ENCODE measurements at regions not wholly inside any gene's neighbourhood (a gene's known extent, or its start where the extent isn't known, plus 50 kb on each side); places are given as distances from the start of the nearest gene placed in this dataset.

DNA sequence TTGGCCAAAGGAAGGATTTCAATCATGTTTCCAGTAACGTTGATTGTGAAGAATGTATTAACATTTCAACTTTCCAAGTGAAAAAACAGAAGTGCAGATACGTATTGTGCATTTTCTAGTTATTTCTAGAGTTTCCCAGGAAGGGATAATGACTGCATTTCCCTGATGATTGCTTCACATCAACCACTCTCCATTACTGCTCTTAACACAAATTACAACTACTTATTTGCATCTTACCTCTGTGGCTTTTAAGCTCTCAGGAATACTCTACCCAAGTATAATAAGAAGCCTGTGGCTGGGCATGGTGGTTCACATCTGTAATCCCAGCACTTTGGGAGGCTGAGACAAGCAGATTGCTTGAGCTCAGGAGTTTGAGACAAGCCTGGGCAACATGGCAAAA lies 582.5 kb downstream of the ZNF385D start:
- no peaks in the 10 kb centered on the region for H4K20me1 ChIP-seq (ENCODE audit: insufficient read depth)
- ChIA-PET RAD21 (ENCODE audit: low non-redundant PET in 1 of 2, low total read pairs in 2 of 2, uncharacterized antibody in 2 of 2, unreplicated experiment in 2 of 2) (no interaction called here), POLR2A (no interaction called here), CTCF (no interaction called here)
- no peak overlapping the region for H3K4me3 ChIP-seq (replicated peaks in 1 of 2; ENCODE audit: low read depth in 1 of 2, low read length in 2 of 2)
- no peaks in the 10 kb centered on the region for H3K4me1 ChIP-seq (ENCODE audit: control insufficient read depth in 1 of 2, insufficient read depth in 2 of 2, low read length in 2 of 2)
- intact Hi-C loops (cut with micrococcal nuclease), result no loop called here
- H3K9me3 ChIP-seq (ENCODE audit: control insufficient read depth in 1 of 2, insufficient read depth in 1 of 2, low read depth in 1 of 2, low read length in 2 of 2), result peaks cover 3 to 16% of the 10 kb centered on the region in 2 experiments; a peak in 2 of 4 replicates
- DNase-seq (ENCODE audit: low read depth, low spot score) (no peak), ATAC-seq (no peak)
- H3K79me2 ChIP-seq (ENCODE audit: insufficient read depth, low read length), result no peaks in the 10 kb centered on the region
- no peak overlapping the region for H3K27ac ChIP-seq (ENCODE audit: low read depth, low read length)
- no TSS peak for BruUV-seq (replicated peaks)
- H3K27me3 ChIP-seq (ENCODE audit: insufficient read depth, low read length), result no peaks in the 10 kb centered on the region
- H2AFZ ChIP-seq (ENCODE audit: low read depth, low read length, poor library complexity, severe bottlenecking), result no peak overlapping the region
- no peak overlapping the region for H3K9ac ChIP-seq (ENCODE audit: low read length)
- no peak for TF ChIP-seq TCF7L2 (IDR thresholded peaks at IDR 0.05; ENCODE audit: borderline replicate concordance, extremely low read depth, insufficient read depth, insufficient read length)
- TF ChIP-seq ZFX (IDR thresholded peaks at IDR 0.05), result no peak
- TF ChIP-seq, protein P1, sequence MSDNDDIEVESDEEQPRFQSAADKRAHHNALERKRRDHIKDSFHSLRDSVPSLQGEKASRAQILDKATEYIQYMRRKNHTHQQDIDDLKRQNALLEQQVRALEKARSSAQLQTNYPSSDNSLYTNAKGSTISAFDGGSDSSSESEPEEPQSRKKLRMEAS (IDR thresholded peaks at IDR 0.05), result no peak
- TF ChIP-seq, protein P2, sequence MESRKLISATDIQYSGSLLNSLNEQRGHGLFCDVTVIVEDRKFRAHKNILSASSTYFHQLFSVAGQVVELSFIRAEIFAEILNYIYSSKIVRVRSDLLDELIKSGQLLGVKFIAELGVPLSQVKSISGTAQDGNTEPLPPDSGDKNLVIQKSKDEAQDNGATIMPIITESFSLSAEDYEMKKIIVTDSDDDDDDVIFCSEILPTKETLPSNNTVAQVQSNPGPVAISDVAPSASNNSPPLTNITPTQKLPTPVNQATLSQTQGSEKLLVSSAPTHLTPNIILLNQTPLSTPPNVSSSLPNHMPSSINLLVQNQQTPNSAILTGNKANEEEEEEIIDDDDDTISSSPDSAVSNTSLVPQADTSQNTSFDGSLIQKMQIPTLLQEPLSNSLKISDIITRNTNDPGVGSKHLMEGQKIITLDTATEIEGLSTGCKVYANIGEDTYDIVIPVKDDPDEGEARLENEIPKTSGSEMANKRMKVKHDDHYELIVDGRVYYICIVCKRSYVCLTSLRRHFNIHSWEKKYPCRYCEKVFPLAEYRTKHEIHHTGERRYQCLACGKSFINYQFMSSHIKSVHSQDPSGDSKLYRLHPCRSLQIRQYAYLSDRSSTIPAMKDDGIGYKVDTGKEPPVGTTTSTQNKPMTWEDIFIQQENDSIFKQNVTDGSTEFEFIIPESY (IDR thresholded peaks at IDR 0.05; ENCODE audit: extremely low read depth, insufficient replicate concordance, low read length), result no peak
- TF ChIP-seq POLR2AphosphoS5 (IDR thresholded peaks at IDR 0.05; ENCODE audit: low read depth, low read length), result no peak
- no peak for TF ChIP-seq RAD21 (IDR thresholded peaks at IDR 0.05; ENCODE audit: low read depth)
- no peak for TF ChIP-seq SP1 (IDR thresholded peaks at IDR 0.05; ENCODE audit: low read depth)
- TF ChIP-seq CEBPB (IDR thresholded peaks at IDR 0.05; ENCODE audit: low read depth), result no peak
- no peak for TF ChIP-seq SIN3A (IDR thresholded peaks at IDR 0.05; ENCODE audit: low read depth)
- H3K9me2 ChIP-seq (ENCODE audit: insufficient read depth), result no peaks in the 10 kb centered on the region
- H3K4me2 ChIP-seq (ENCODE audit: low read length), result no peak overlapping the region
- H3K36me3 ChIP-seq (ENCODE audit: control insufficient read depth in 1 of 2, insufficient read depth in 2 of 2, low read length in 2 of 2), result no peaks in the 10 kb centered on the region

DNA sequence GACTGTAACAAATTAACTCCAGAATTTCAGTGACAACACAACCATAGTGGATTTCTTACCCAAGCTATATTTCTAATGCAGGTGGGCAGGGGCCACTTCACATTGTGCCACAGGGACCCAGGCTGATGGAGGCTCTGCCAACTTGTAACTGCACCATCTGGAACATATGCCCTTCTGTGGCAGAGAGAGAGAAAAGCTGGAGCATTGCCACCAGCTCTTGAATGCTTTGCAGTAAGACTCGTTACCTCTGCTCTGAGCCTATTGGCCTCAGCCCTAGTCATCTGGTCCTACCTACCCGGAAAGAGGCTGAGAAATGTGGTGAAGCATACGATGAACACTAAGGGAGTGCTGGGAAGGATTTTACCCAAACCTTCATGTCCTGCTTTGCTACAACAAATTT lies 587.1 kb downstream of the ZNF385D start:
- ChIA-PET CTCF (no interaction called here), RAD21 (ENCODE audit: low non-redundant PET in 1 of 2, low total read pairs in 2 of 2, uncharacterized antibody in 2 of 2, unreplicated experiment in 2 of 2) (no interaction called here), POLR2A (no interaction called here)
- no TSS peak for BruUV-seq (replicated peaks)
- Histone ChIP-seq H3K36me3 (ENCODE audit: control insufficient read depth in 1 of 2, insufficient read depth in 2 of 2, low read length in 2 of 2) (no peaks in the 10 kb centered on the region), H3K79me2 (ENCODE audit: insufficient read depth, low read length) (no peaks in the 10 kb centered on the region), H3K9me3 (ENCODE audit: control insufficient read depth in 1 of 2, insufficient read depth in 1 of 2, low read depth in 1 of 2, low read length in 2 of 2) (peaks cover 12 to 26% of the 10 kb centered on the region in 2 experiments; a peak in 2 of 4 replicates), H3K4me1 (ENCODE audit: control insufficient read depth in 1 of 2, insufficient read depth in 2 of 2, low read length in 2 of 2) (no peaks in the 10 kb centered on the region), H3K4me3 (replicated peaks in 1 of 2; ENCODE audit: low read depth in 1 of 2, low read length in 2 of 2) (no peak overlapping the region), H3K9ac (ENCODE audit: low read length) (no peak overlapping the region), H2AFZ (ENCODE audit: low read depth, low read length, poor library complexity, severe bottlenecking) (no peak overlapping the region), H3K27ac (ENCODE audit: low read depth, low read length) (no peak overlapping the region), H3K27me3 (ENCODE audit: insufficient read depth, low read length) (no peaks in the 10 kb centered on the region), H3K4me2 (ENCODE audit: low read length) (no peak overlapping the region), H3K9me2 (ENCODE audit: insufficient read depth) (no peaks in the 10 kb centered on the region), H4K20me1 (ENCODE audit: insufficient read depth) (no peaks in the 10 kb centered on the region)
- ATAC-seq, result no peak
- DNase-seq (ENCODE audit: low read depth, low spot score), result no peak
- intact Hi-C loops (cut with micrococcal nuclease), result no loop called here
- TF ChIP-seq, protein P3, sequence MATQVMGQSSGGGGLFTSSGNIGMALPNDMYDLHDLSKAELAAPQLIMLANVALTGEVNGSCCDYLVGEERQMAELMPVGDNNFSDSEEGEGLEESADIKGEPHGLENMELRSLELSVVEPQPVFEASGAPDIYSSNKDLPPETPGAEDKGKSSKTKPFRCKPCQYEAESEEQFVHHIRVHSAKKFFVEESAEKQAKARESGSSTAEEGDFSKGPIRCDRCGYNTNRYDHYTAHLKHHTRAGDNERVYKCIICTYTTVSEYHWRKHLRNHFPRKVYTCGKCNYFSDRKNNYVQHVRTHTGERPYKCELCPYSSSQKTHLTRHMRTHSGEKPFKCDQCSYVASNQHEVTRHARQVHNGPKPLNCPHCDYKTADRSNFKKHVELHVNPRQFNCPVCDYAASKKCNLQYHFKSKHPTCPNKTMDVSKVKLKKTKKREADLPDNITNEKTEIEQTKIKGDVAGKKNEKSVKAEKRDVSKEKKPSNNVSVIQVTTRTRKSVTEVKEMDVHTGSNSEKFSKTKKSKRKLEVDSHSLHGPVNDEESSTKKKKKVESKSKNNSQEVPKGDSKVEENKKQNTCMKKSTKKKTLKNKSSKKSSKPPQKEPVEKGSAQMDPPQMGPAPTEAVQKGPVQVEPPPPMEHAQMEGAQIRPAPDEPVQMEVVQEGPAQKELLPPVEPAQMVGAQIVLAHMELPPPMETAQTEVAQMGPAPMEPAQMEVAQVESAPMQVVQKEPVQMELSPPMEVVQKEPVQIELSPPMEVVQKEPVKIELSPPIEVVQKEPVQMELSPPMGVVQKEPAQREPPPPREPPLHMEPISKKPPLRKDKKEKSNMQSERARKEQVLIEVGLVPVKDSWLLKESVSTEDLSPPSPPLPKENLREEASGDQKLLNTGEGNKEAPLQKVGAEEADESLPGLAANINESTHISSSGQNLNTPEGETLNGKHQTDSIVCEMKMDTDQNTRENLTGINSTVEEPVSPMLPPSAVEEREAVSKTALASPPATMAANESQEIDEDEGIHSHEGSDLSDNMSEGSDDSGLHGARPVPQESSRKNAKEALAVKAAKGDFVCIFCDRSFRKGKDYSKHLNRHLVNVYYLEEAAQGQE (IDR thresholded peaks at IDR 0.05; ENCODE audit: low read depth), result no peak

Data from HCT116 (cell line).